Breast epithelium (tissue), 3 donors: ENCODE measurements at regions not wholly inside any gene's neighbourhood (a gene's known extent, or its start where the extent isn't known, plus 50 kb on each side); places are given as distances from the start of the nearest gene placed in this dataset.

ENCODE experiments used
- POLR2A ChIP-seq: fragments of 450-650 bp; IDR thresholded peaks from one replicate; pipeline ENCODE4 v1.6.1; 2016; ENCODE audit warnings: antibody characterized with exemption, mild to moderate bottlenecking, moderate library complexity
- TF ChIP-seq, protein P1 (sequence below), 3 donors: fragments of 450-650 bp; IDR thresholded peaks; one replicate each; pipeline ENCODE4 v1.5.1; 2016 to 2017; ENCODE audit warnings: antibody characterized with exemption in 3 of 3, mild to moderate bottlenecking in 3 of 3, moderate library complexity in 3 of 3

DNA sequence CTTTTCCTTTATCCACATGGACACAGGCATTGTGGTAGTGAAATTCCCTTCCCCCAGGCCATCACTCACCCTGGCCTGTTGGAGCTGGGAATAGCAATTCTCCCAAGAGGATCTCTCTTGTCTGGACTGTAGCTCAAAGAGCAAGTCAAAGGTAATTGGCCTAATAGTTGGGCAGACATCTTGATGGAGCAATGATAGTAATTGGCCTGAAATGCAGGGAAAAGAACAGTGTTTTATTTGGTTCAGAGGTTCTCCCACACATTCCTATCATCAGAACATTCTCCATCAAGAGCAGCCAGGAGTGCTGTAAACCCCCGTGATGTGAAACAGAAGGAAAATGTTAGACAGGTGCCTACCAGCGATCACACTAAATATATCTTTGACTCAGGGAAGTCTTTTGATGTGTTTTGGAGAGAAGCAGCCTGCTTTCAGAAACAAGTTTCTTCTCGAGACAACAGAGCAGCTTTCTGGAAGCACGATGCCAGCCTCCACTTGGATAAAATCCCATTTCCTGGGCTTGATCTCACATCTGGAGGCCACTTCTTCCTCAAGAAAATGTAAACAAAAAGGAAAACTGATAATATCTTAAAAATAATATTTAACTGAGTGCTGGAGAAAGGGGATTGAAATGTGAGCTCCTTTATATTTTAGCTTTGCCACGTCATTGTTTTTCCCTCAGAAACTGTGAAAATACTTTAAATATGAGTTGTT lies 198.1 kb upstream of the WWC1 start:
- TF ChIP-seq, protein P1, sequence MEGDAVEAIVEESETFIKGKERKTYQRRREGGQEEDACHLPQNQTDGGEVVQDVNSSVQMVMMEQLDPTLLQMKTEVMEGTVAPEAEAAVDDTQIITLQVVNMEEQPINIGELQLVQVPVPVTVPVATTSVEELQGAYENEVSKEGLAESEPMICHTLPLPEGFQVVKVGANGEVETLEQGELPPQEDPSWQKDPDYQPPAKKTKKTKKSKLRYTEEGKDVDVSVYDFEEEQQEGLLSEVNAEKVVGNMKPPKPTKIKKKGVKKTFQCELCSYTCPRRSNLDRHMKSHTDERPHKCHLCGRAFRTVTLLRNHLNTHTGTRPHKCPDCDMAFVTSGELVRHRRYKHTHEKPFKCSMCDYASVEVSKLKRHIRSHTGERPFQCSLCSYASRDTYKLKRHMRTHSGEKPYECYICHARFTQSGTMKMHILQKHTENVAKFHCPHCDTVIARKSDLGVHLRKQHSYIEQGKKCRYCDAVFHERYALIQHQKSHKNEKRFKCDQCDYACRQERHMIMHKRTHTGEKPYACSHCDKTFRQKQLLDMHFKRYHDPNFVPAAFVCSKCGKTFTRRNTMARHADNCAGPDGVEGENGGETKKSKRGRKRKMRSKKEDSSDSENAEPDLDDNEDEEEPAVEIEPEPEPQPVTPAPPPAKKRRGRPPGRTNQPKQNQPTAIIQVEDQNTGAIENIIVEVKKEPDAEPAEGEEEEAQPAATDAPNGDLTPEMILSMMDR (IDR thresholded peaks at IDR 0.05), result no peak
- no peak for TF ChIP-seq POLR2A
